ENCODE measurements at regions not wholly inside any gene's neighbourhood (a gene's known extent, or its start where the extent isn't known, plus 50 kb on each side); places are given as distances from the start of the nearest gene placed in this dataset.

GRCh38 chr3:31048143-31048542, 153.7 kb upstream of the GADL1 start:
- Histone ChIP-seq H3K4me3 (no peak overlapping the region), H3K27me3 (ENCODE audit: low read depth) (no peaks in the 10 kb centered on the region), H3K4me1 (no peaks in the 10 kb centered on the region), H3K36me3 (no peaks in the 10 kb centered on the region), H3K9me3 (peaks cover 3% of the 10 kb centered on the region), H3K27ac (no peak overlapping the region)
- TF ChIP-seq CTCF (IDR thresholded peaks at IDR 0.05) = no peak
- intact Hi-C loops (cut with DNase I) = no loop called here
- no peak for DNase-seq
- no peak for ATAC-seq

- H3K27ac ChIP-seq = no peak overlapping the region
- ATAC-seq (no peak), DNase-seq (no peak)
- H3K4me3 ChIP-seq = no peak overlapping the region
- H3K27me3 ChIP-seq (ENCODE audit: low read depth) = no peaks in the 10 kb centered on the region
- H3K36me3 ChIP-seq = no peaks in the 10 kb centered on the region
- H3K9me3 ChIP-seq = no peaks in the 10 kb centered on the region
- intact Hi-C loops (cut with DNase I) = no loop called here
- no peak for TF ChIP-seq CTCF (IDR thresholded peaks at IDR 0.05)
- H3K4me1 ChIP-seq = no peaks in the 10 kb centered on the region
These were observed 155.8 kb upstream of the GADL1 start for GRCh38 chr3:31050296-31050695.

GRCh38 chr3:31051226-31051625, 156.8 kb upstream of the GADL1 start:
- no peaks in the 10 kb centered on the region for H3K36me3 ChIP-seq
- no peak overlapping the region for H3K27ac ChIP-seq
- intact Hi-C loops (cut with DNase I) = no loop called here
- H3K4me1 ChIP-seq = no peaks in the 10 kb centered on the region
- no peaks in the 10 kb centered on the region for H3K9me3 ChIP-seq
- no peak overlapping the region for H3K4me3 ChIP-seq
- H3K27me3 ChIP-seq (ENCODE audit: low read depth) = no peaks in the 10 kb centered on the region
- no peak for ATAC-seq
- no peak for TF ChIP-seq CTCF (IDR thresholded peaks at IDR 0.05)
- no peak for DNase-seq

- intact Hi-C loops (cut with DNase I) = no loop called here
- Histone ChIP-seq H3K27me3 (ENCODE audit: low read depth) (no peaks in the 10 kb centered on the region), H3K36me3 (no peaks in the 10 kb centered on the region), H3K4me3 (no peak overlapping the region), H3K27ac (no peak overlapping the region), H3K9me3 (no peaks in the 10 kb centered on the region), H3K4me1 (no peaks in the 10 kb centered on the region)
- DNase-seq (no peak), ATAC-seq (no peak)
- TF ChIP-seq CTCF (IDR thresholded peaks at IDR 0.05) = no peak
These were observed 158.8 kb upstream of the GADL1 start for GRCh38 chr3:31053299-31053698.

- no peak for TF ChIP-seq CTCF (IDR thresholded peaks at IDR 0.05)
- DNase-seq = no peak
- H3K9me3 ChIP-seq = peaks cover 5% of the 10 kb centered on the region
- H3K36me3 ChIP-seq = no peaks in the 10 kb centered on the region
- no peaks in the 10 kb centered on the region for H3K4me1 ChIP-seq
- no peak for ATAC-seq
- no peak overlapping the region for H3K4me3 ChIP-seq
- intact Hi-C loops (cut with DNase I) = no loop called here
- H3K27me3 ChIP-seq (ENCODE audit: low read depth) = no peaks in the 10 kb centered on the region
- H3K27ac ChIP-seq = no peak overlapping the region
These were observed 159.6 kb upstream of the GADL1 start for GRCh38 chr3:31054032-31054431.

- H3K27me3 ChIP-seq (ENCODE audit: low read depth) = no peaks in the 10 kb centered on the region
- H3K9me3 ChIP-seq = peaks cover 11% of the 10 kb centered on the region
- H3K27ac ChIP-seq = no peak overlapping the region
- no peak for DNase-seq
- ATAC-seq = no peak
- TF ChIP-seq CTCF (IDR thresholded peaks at IDR 0.05) = no peak
- intact Hi-C loops (cut with DNase I) = no loop called here
- no peak overlapping the region for H3K4me3 ChIP-seq
- no peaks in the 10 kb centered on the region for H3K4me1 ChIP-seq
- H3K36me3 ChIP-seq = no peaks in the 10 kb centered on the region
These were observed 161.3 kb upstream of the GADL1 start for GRCh38 chr3:31055757-31056156.
